HG02763 (cell line): ENCODE measurements at regions not wholly inside any gene's neighbourhood (a gene's known extent, or its start where the extent isn't known, plus 50 kb on each side); places are given as distances from the start of the nearest gene placed in this dataset.

Experiments
- ATAC-seq: cut with Tn5 transposase; IDR thresholded peaks from one replicate; pipeline ENCODE4 v1.9.1; 2021; ENCODE audit warnings: mild to moderate bottlenecking, moderate library complexity; ENCODE audit not compliant: unreplicated experiment

DNA sequence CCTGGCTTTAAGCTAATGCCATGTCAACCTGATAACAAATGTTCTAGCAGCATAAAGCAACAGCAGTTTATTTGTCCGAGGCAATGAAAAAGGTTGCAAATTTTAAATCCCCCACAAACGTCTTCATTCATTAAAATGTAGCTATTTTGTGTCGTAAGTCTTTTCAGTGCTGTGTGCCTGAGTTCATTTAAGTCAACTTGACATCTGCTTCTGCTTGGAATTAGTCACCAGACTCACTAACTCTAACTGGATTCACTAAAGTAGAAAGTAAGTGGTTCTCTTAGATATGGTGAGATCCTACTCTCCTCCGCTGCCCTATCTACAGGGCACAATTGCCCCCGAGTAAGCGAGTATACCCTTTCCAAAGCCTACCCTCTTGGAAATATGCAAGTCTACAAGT is 118.4 kb upstream of the CHRM3 start:
- ATAC-seq = no peak

DNA sequence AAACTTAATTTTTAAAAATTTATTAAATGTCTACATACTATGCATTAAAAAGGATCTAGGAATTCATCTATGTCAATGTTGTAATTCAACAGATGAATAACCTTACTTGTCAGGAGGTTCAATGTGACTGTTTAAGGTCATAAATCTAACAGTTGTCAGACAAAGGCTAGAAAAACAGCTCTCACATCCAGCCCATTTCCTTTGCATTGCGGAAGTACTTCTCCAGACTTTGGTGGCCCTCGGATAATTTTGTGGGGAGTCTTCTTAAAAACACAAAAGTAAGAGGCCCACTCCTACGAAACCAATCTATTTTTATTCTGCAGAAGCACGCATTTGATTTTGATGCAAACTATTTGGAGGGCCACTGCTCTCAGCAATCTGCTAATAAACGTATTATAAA is 122.6 kb upstream of the CHRM3 start:
- ATAC-seq = no peak

DNA sequence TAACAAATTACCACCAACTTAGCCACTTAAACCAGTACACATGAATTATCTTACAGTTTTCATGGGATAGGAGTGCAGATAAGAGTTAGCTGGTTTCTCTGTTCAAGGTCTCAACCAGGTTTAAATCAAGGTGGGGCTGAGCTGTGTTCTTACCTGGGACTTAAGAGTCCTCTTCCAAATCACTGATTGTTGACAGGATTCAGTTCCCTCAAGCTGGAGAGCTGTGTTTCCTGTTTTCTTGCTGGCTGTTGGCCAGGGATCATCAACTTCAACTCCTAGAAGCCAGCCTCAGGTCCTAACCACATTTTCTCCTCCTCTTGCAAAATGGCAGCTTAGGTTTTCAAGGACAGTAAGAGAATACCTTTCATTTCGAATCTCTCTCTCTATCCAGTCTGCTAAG is 123.8 kb upstream of the CHRM3 start:
- no peak for ATAC-seq

DNA sequence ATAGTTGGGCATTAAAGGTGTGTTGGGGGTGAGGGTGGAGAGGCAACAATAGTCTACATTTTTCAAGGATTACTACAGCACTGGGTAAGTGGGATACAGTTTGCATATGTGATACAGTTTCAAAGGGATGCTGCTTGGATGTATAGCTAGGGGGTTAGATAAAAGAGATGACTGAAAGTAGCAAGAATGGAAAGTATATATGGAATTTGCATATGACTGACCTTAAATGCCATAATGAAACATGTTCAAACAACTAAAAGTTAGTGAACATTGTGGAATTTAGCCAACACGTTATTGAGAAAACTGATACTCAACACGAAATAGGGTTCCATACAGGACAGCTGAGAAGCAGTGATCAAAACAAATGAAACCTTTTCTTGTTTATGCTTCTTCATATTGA is 124.8 kb upstream of the CHRM3 start:
- ATAC-seq = no peak

DNA sequence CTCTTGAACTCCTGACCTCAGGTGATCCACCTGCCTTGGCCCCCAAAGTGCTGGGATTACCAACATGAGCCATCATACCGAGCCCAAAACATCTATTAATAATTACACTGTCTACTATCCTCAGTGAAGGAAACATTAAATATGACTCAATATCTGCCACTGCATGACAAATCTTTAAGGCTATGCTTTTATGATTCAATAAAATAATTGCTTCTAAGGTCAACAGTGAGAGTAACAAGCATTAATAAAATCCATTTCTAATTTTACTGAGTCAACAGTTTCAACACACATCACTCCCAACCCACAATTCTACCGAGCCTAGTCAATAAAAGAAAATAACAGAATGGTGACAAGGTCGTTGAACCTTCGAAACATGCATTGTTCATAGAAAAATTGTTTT is 125.5 kb upstream of the CHRM3 start:
- no peak for ATAC-seq

DNA sequence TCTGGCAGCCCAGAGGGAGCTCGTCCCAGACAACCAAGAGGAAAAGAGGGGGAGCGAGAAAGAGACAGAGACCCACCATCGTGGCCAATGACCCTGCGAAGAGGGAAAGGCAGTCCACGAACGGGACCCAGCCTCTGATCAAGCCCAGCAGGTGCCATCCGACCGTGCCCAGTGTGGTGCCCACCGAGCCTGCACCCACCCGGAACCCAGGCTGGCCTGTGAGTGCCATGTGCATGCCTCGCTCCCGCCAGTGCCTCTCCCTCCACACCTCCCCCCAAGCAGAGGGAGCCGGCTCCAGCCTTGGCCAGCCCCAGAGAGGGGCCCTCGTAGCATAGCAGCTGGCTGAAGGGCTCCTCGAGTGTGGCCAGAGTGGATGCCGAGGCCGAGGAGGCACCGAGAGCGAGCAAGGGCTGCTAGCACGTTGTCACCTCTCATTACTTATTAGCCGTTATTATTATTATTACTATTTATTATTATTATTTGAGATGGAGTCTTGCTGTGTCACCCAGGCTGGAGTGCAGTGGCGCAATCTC is 130.7 kb upstream of the CHRM3 start:
- no peak for ATAC-seq

DNA sequence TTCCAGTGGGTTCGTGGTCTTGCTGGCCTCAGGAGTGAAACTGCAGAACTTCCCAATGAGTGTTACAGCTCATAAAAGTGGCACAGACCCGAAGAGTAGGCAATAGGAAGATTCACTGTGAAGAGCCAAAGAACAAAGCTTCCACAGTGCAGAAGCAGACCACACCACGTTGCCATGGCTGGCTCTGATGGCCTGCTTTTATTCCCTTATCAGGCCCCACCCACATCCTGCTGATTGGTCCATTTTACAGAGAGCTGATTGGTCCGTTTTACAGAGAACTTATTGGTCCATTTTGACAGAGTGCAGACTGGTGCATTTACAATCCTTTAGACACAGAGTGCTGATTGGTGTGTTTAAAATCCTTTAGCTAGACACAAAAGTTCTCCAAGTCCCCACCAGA is 131.4 kb upstream of the CHRM3 start:
- ATAC-seq = no peak

DNA sequence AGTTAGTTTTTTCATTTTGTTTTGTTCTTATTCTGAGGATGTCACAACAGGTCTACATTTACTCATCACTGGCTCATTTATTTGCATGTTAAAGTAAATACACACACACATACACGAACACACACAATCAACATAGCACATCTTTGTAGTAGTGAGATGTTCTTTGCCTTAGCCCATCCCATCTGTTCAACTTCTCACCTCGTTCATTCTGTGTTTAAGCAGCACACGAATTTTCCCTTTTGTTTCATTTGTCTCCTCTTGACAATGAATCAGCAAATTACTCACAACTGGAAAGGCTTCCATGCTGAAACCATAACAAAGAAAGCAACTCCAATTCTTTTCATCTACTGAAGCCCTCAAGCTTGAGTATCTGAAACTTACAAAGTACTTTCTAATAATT is 133.3 kb upstream of the CHRM3 start:
- ATAC-seq = no peak

DNA sequence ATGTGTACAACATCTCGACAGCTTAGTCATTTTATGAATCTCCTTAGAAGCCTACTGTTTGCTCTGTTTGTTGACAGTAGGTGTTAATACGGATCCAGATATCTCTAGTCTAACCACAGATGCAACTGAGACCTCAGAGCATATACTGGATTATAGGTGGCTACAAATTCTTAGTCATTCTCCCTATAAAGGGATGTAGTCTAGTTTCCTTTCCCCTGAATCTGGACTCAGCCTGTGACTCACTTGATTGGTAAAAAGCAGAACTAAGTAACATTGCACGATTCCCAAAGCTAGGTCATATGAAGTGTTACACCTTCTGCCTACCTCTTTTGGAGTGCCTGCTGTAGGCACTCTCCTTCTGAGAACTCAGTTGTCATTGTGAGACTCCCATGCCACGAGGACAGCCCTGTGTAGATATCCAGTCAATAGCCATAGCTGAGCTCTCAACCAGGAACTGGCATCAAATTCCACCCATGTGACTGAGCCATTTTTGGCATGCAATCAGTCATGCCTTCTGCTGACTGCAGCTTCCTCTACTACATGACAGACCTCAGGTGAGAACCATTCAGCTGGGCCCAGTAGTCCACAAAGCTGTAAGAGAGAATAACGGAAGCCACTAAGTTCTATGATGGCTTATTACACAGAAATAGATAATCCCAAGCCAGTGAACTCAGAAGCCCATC is 135.9 kb upstream of the CHRM3 start:
- ATAC-seq = no peak

DNA sequence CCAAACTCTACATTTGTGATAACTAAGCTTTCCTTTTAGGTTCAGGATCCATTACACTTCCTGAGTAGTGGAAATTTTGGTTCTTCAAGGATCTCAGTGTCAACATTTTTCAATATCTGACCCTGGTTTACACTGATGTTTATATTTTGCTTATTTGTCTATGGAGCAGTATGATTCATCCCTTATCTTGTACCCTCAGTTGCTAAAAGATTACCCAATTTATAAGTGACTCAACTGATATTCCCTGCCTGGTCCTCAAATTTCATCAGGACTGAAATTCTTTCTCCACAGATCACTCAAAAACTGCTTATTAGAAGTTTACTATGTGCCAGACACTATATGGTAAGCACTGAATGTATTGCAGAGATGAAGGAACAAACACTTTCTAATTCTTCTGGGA is 139.1 kb upstream of the CHRM3 start:
- no peak for ATAC-seq

DNA sequence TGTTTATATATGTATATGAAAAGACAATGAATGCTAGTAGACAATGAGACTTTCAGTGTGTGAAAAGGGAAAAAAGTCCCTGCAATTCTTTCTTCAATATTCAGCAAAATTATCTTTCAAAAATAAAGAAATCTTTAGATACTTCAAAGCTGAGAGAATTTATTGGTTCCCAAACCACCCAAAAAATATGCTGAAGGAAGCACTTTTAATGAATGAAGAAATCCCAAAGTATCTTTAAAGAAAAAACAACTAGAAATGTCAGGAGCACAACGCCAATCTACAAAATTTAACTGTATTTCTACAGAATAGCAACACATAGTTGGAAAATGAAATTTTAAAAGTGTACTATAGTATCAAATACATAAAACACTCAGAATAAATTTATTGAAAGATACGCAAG is 142.3 kb upstream of the CHRM3 start:
- no peak for ATAC-seq

DNA sequence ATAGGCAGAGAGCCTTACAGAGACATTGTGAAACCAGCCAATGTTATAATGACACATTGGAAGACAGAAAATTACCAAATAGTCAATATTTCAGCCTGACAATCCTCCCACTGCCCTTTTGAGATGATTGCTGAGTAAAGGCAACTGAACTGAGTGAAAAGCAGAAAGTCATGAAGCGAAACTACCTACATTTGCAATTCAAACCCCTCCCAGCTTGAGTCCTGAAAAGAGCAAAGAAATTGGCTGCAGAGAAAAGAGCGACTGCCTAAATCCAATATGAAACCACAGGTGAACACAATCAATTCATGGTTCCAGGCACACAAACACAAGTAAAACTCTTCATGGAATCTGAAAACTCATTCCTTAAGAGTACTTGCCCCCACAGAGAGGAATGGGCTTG is 143.4 kb upstream of the CHRM3 start:
- ATAC-seq = no peak

DNA sequence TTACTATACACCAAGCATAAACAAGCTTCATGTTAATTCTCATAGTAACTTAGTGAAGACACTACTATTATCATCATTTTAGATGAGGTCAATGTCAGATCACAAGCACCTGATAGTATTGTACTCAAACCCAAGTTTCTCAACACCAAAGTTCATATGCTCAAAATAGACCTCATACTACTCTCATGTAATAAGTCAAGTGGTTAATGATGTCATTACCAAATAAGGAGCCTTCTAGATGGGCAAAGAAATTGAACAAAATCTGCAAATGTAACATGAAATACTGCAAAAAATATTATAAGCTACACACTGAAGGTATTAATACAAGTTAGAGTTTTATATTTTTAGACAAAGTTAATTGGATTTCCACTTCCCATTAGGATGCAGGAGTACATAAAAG is 144.0 kb upstream of the CHRM3 start:
- ATAC-seq = no peak

DNA sequence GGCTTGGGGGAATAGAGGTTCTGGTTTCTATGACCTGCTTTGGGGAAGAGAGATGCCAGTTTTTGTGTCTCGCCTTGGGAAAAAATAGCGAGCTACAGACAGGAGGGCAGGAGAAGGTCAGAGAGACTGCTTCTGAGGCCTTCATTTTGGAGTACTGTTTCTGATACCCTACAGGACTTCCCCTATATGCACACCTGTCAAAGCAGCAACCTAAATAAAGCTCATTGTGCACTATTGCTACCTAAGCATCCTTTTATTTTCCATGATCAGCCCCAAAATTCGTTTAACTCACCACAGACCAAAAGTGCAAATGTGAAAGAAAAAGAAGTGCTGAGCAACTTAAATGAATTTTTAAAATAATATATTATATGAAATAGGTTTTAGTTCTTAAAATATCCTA is 145.6 kb upstream of the CHRM3 start:
- no peak for ATAC-seq

DNA sequence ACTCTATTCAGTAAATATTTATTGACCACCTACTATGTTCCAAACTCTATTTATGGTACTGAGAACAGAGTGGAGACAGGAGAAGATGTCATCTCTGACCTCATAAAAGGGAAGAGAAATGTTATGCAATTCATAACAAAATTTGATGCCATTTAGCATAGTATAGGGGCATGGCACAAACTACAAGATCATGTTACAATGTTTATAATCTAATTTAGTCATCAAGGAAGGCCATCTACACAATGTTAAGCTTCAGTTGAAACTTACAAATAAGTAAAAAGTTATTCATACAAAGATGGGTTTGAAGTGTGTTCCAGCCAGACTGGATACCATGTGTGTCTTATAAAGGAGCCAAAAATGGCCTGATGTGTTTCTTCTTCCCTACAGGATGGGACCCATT is 146.8 kb upstream of the CHRM3 start:
- no peak for ATAC-seq

DNA sequence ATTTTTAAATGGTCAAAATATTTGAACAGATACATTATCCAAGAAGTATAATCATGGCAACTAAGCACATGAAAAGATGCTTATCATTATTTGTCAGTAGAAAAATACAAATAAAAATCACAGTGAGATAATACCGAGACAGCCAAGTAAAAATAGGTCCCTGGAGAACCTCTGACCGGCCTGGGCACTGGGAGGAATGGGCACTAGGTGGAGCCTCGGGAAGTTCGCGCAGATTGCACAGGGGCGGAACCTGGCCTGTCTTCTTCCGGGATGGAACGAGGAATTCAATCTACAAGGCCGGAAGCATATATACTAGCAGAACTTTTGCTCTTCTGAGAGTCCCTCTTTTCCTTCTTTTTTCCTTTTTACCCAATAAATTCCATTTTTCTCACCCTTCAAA is 148.5 kb upstream of the CHRM3 start:
- no peak for ATAC-seq

DNA sequence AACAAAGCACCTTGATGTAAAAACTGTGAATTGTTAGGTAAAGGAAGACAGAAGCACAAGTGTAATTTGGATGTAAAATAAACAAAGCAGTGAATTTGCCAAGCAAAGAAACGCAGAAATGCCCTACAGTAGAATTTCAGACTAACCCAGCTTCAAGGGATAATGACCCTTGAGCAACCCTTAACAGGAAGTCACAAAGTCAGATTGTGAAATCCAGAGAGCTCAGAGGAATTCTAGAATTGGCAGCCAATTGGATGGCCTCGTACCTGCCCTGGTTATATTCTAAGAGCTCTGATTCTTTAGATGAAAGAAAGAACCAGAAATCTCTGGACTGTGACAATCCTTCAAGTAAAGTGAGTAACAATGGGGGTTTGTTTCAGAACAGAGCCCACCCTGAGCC is 152.7 kb upstream of the CHRM3 start:
- no peak for ATAC-seq

DNA sequence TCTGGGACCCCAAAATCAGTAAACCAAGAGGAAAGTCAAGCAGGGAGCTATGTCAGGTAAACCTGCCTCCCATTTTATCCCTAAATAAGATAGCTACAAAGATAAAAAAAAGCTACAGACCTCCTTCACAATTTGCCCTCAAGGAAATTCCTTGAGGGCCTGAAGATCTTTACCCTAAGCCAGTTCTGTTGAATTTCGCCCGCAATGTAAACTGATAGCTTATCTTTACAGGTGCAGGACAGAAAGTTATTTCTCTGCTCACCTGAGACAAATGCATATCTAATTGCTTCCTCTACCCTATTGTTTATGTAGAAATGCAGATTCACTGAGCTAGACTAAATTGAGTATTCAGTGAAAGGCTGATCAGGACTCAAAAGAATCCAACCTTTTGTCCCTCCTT is 153.4 kb upstream of the CHRM3 start:
- no peak for ATAC-seq

DNA sequence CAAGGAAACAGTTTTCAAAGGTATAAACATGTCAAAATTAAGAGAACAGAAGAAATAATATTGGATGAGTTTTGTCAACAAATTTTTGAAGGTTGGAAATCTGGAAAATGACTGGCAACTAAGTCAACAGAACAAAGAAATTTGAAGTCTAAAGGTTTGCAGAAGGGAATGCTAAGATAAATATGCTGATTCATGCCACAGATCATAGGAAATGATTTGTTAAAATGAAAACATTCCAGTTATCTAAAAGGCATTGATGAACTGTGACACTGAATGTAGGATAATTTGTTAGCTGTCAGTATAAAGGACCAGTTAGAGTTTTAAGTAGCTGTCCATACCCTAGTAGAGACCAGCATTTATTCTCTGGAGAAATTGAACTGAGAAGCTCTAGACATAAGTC is 157.9 kb upstream of the CHRM3 start:
- ATAC-seq = no peak

DNA sequence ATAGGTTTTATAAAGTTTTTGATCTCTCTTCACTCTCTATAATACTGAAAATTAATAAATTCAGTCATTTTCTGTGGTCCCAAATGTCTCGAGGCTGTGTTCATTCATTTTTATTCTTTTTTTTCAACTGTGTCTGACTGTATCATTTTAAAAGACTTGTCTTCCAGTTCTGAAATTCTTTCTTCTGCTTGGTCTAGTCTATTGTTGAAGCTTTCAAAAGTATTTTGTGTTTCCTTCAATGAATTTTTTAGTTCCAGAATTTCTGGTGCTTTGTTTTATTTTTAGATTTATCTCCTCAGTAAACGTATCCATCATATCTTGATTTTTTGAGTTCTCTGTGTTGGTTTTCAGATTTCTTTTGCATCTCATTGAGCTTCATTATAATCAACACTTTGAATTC is 161.0 kb upstream of the CHRM3 start:
- no peak for ATAC-seq

DNA sequence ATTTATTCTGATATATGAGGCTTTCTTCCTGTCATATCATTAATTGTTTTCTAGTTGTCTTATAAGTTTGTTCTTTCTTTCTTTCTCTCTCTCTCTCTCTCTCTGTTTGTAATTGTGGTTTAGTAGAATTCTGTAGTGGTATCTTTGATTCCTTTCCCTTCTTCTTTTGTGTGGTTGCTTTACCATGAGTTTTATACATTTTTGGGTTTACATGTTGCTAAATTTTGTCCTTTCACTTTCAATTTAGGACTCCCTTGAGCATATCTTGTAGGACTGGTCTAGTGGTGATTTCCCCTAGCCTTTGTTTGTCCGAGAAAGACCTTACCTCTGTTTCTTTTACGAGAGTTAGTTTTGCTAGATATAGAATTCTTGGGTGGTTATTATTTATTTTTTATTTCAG is 162.3 kb upstream of the CHRM3 start:
- no peak for ATAC-seq

DNA sequence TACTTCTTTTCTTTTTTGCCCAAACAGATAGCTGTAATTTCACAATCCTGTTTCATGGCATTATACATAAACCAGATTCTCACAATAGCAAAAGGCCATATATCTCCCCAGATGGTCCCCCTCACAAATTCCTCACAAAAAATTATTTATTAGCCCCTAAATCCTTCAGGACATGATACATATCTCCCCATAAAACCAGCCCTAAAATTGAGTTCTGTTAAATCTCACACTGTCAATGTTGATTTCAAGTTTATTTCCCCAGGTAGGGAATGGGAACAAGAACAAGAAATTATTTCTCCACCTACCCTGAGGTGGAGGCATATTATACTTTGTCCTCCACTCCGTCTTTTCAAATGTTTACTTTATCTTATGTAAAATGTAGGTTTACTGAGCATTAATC is 163.4 kb upstream of the CHRM3 start:
- ATAC-seq = no peak

DNA sequence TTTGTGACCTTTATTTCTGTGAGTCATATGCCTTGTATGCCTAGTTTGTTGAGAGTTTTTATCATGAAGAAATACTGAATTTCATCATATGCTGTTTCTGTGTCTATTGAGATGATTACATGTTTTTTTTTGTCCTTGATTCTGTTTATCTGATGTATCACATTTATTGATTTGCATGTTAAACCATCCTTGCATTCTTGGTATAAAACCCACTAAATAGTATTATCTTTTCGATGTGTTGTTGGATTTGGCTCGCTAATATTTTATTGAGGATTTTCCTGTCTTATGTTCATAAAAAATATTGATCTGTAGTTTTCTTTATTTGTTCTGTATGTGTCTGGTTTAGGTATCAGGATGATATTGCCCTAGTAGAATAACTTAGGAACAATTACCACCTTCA is 164.7 kb upstream of the CHRM3 start:
- ATAC-seq = no peak
